Stimulated activated CD4-positive, alpha-beta T cell treated with anti-CD3 and anti-CD28 coated beads, Interleukin-12 subunit alpha, Interleukin-12 subunit beta, amount 100 ng/mL, for 48 hours (primary cell): ENCODE measurements at regions not wholly inside any gene's neighbourhood (a gene's known extent, or its start where the extent isn't known, plus 50 kb on each side); places are given as distances from the start of the nearest gene placed in this dataset.
"Not testable (repeated sequence)": the region's sequence is repeated elsewhere in the genome, so short reads cannot be mapped to it uniquely, and the experiment has no call there.

ENCODE experiments used
- DNase-seq, 3 donors: peaks; one replicate each; pipeline ENCODE4 v3.0.0-alpha.2; 2020; ENCODE audit warnings: low read depth in 2 of 3, low spot score in 1 of 3

DNA sequence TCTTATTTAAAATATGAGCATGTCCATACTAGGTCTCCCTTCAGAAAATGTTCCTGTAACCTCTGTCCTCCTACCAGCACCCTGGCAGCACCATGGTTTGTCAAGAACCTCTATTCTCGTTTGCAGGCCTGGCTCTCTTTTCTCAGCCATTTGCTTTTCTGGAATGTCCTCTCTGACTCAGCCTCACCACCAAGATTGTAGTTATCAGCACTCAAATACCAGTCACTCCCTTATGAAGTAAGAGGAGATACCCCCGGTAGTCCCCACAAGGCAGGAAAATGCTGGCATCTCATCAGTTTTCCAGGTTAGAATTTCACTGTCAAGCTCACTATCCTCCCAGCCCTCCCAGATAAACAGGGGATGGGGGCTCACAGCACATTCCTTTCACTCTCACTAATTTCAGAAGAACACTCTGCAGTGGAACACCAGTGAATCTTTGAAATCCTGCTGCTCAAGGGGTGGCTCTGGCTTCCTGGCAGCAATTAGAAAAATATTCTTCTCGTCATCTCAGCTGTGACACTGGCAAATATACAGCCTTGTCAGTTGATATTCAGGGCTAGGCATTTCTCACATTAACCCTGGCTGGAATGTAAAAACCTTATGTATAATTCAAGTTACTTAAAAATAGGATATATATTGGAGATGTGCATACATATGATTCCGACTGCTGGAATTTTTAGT lies 129.2 kb downstream of the TBX18 start:
- no peak for DNase-seq

DNA sequence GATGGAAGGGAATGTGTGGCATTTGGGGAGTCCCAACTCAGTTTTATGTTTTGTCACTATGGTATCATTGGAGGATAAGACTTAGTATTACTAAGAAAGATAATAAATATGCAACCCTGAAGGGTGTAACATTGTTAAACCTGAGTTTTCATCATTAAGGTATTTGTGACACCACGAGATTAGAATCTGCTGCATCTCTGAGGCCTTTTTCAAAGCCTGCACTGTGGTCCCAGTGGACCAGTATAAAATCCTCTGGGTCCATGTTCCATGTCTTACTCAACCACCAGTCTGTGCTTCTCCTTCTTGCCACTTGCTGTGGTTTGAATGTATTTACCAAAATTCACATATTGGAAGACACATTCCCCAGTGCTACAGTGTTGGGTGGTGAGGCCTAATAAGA lies 130.6 kb downstream of the TBX18 start:
- DNase-seq, result no peak

DNA sequence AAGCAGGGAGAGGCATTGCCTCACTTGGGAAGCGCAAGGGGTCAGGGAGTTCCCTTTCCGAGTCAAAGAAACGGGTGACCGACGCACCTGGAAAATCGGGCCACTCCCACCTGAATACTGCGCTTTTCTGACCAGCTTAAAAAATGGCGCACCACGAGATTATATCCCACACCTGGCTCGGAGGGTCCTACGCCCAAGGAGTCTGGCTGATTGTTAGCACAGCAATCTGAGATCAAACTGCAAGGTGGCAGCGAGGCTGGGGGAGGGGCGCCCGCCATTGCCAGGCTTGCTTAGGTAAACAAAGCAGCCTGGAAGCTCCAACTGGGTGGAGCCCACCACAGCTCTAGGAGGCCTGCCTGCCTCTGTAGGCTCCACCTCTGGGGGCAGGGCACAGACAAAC lies 137.9 kb downstream of the TBX18 start:
- DNase-seq, result not testable (repeated sequence)

DNA sequence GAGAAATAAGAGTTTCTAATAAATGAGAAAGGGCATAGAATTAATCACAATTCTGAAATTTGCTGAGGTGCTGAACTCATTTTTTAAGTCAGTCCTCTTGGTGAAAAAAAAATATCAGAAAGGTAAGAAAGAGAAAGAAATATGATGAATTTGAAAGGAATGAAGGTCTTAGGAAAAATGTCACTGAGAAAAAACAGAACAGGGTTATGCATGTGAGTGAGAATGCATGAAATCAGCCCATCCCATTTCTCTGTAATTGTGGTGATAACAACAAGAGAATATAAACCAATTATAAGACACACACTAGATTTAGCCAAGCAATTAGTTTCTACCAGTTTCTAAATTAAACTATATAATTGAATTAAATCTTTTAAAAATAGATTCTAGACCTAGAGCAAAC lies 138.9 kb downstream of the TBX18 start:
- no peak for DNase-seq

DNA sequence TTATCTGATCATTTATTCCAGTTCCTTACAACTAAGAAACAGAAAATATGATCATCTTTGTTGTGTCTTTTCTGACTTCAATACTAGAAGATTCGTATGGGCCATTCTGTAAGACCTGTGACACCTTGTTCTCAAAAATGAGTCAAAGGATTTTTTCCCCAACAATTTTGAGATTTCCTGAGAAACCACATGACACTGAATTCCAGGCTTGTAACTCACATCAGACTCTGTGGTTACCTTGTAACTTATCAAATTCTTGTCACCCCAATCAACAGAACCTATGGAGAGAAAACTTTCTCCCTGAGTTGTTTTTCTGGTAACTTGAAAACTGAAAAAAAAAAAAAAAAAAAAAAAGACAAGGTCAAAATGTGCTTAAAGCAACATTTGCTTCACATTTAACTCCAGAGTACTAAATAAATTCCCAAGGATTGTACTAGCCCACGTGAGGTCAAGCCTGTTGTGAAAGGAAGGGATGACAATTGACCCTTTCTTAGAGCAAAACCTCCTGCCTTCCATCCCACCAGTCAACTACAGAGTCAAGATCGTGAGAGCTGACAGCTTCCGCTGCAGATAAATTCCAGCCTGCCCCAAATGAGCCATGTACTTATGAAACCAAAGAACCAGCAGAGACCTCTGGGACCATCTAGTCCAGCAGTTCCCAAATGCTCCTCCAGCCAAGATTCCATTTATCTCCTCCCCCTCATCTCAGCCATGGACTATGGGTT lies 140.3 kb downstream of the TBX18 start:
- DNase-seq, result no peak

DNA sequence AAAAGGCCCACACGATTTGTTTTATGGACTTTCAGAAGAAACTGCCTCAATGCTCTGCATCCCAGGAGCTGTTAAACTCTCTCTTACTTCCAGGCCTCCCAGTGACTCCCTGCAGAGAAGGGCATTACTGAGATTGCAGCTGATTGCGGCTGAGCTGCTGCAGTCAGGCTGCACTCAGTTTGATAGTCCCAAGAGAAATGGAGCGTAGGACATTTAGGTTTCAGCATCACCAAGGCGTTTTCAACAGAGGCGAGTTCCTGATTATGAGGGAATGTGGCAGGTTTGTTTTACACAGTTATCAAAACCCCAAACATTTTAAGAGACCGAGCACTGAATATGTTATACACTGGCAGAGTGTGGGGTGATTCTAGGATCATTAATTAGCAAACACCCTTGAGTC lies 145.6 kb downstream of the TBX18 start:
- DNase-seq, result no peak

DNA sequence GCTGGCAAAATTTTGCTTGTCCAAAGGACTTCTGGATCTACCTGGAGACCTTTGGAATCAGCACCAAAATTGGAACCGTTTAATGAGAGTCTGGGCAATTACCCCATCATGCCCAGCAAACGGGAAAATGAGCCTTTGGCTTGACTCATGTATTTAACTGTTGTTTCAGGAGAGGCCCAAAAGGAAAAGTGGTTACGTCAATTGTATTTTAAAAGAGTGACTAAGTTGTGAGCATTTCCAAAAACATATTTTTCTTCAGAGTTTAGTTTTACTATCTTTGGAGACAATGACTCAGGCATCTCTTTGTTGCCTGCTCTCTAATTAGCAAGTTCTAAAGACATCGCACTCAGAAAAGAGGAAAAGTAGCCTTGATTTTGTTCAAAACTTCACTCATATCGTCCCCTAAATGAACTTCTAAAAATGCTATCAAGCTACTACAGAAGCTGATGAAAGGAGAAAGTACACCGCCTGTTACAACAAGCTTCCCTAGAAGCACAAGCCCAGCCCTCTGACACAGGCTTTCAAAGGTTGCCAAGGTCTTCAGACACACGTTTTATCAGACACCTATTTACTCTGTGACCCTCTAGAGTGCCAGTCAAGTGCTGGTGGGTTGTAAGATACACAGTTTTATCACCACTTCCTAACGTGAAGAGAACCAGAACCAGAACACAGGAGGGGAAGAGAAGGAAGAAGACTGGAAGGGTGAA lies 146.2 kb downstream of the TBX18 start:
- no peak for DNase-seq

DNA sequence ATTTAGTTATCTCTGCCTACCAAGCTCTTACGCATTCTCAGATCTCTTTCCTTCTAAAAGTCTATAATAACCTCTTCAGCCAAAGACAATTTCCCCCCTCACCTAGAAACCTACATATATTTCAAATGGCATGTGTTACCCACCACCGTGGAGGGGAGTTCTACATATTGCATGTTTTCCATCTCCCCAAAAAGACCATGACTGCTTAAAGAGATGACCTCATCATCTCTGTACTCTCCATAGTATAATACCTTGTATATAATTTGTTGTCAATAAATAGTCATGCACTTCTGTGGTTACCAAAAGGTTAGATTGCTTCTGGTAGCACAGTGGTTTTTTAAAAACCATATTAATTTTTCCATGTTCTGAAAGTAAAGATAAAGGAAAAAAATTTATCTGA lies 148.4 kb downstream of the TBX18 start:
- DNase-seq, result no peak

DNA sequence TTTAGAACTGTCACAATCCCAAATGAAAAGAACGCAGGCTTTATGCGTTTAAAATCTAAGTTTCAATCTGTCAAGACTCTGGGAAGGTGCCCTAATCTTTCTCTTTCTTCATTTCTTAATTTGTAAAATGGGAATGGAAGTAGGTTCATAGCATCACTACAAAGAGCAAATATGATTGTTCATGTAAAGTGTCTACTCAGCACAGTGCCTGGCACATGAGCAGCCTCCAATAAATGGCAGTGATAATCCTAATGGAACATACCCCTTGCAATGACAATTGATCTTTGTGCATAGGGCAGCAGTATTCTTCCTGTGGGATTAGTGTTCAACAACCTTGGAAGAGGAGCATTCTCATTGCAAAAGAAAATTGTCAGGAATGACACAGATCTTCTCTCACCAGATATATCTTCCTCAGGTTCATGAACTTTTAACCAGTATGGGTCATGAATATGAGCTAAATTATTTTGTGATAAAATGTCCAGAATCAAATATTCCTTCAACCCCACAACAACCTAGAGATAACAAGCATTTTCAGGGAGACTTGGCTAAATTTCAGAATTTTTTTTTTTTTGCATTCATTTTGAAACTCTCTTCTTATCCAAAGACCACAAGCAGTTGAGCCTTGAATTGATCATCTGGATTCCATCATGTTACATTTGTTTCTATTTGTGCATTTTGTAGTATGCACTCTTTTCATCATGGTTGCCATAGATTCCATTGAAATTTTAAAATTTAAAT lies 149.1 kb downstream of the TBX18 start:
- no peak for DNase-seq

DNA sequence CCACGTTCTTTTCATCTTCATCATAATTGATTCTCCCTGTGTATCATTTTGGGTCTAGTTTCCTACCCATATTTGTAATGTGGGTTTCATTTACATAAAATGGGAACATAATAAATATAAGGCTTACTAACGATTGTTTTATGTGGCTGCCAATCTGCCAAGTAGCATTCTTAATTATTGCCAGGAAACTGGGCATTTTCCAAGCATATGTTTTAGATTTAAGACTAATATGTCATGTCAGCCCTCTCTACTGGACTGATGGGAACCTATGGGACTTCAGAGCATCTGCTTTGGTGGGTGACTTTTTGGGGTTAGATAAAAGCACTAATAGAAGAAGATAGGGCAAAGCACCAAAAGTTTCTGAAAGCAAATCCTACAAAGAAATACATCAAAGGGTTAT lies 157.5 kb downstream of the TBX18 start:
- no peak for DNase-seq

DNA sequence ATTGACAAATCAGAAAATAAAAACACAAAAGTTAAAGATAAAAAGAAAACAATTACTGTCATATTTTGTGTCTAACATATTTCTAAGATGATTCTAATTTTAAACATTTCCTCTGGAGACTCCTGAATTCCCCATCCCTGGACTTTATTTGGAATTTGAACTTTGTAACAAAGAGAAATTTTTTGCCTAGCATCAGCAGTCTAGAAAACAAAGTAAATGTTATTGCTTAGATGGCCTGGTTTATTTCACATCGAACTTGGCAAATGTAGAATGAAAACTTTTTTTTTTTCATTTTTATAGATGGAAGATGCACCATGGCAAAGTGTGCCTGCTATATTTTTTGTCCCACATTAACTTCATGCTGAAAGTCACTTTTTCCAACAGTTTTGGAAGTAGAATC lies 159.1 kb downstream of the TBX18 start:
- DNase-seq, result no peak

DNA sequence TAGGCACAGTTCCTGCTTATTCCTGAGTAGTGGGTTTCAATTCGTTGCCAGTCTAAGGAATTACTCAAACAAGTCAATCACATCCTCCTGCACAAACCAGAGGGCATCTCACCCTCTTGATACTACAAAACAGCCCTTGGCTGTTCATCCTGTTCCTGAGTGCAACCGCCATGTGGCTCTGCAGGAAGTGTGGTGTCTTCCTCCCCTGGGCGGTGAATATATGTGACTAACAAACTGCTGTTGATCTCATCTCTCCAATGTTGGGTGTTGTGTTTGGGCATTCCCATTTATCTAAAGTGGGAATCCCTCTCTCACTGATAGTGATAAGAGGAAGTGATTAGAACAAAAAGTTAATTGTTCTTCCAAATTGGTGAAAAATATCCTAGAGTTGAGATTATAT lies 163.0 kb downstream of the TBX18 start:
- DNase-seq, result no peak

DNA sequence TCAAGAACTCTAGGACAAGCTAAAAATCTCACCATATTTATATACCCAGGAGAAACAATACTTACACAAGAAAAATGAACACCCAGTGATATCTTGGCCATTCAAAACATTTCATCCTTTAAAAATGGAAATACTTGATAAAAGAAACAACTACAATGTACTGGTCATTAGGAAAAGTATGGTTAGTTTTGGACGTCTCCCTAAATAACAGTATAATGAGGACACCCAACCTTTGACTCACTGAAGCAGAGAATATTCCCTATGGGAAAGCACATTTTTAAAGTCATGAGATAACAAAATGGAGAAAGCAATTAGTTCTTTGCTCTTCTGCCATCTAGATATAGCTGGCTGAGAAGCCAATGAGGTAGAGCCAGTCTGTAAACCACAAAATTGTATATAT lies 164.4 kb downstream of the TBX18 start:
- DNase-seq, result no peak

DNA sequence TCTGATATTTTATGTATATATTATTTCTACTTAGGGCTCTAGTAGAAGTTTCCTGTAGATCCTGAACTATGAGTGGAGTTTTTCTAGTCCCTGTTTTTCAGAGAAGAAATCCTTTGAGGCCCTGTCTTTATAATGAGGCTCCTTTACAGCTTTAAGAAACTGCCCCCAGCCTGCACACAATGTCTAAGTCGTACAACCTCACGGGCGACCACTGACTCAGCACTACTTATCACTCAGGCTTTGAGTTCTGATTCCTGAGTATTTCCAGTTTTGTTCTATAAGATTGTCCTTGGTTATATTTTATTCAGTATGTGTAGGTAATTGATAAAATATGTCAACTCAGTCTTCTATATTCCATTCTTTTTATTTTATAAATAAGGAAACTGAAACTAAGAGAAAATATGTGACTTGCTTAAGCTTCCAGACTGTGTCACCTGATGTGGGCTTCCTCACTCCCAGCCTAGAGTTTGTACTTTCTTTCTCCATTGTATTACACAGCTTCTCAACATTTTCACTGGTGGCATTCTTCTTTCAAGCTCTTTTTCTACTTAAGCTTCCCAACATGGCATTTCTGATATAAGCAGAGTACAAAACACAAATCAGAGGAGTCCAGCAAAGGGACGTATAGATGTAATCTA lies 167.0 kb downstream of the TBX18 start:
- no peak for DNase-seq

DNA sequence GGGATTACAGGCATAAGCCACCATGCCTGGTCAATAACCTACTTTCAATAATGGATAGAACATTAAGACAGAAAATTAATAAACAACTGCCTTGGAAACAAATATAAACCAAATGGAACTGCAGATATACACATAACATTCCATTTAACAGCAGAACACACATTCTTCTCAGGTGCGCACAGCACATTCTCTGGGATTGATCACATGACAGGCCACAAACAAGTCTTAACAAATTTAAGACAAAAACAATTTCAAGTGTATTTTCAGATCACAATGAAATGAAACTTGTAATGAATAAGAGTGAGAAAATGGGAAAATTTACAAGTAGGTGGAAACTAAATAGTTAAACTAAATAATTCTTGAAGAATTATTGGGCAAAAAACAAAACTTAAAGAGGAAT lies 167.9 kb downstream of the TBX18 start:
- DNase-seq, result no peak

DNA sequence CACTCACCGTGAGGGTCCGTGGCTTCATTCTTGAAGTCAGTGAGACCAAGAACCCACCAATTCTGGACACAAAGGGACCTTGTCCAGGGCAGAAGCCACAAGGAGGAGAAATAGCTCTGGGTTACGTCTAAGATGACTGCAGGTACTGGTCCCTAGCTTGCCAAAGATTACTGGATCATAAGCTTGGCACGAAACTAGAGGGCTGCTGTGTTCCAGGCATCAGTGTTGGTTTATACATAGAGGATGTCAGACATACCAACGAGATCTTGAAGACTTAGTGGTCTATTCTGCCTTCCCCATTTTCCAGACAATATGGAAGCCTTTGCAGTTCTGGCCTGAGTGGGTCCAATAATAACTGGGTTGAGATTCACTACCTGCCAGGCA lies 175.7 kb downstream of the TBX18 start:
- DNase-seq, result no peak

DNA sequence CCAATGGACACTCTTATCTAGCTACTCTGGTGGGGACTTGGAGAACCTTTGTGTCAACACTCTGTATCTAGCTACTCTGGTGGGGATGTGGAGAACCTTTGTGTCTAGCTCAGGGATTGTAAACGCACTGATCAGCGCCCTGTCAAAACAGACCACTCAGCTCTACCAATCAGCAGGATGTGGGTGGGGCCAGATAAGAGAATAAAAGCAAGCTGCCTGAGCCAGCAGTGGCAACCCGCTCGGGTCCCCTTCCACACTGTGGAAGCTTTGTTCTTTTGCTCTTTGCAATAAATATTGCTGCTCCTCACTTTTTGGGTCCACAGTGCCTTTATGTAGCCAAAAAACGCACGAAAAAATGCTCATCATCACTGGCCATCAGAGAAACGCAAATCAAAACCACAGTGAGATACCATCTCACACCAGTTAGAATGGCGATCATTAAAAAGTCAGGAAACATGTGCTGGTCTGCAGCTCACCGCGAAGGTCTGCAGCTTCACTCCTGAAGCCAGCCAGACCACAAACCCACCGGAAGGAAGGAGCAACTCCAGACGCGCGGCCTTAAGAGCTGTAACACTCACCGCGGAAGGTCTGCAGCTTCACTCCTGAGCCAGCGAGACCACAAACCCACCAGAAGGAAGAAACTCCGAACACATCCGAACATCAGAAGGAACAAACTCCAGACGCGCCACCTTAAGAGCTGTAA lies 176.3 kb downstream of the TBX18 start:
- DNase-seq, result not testable (repeated sequence)

DNA sequence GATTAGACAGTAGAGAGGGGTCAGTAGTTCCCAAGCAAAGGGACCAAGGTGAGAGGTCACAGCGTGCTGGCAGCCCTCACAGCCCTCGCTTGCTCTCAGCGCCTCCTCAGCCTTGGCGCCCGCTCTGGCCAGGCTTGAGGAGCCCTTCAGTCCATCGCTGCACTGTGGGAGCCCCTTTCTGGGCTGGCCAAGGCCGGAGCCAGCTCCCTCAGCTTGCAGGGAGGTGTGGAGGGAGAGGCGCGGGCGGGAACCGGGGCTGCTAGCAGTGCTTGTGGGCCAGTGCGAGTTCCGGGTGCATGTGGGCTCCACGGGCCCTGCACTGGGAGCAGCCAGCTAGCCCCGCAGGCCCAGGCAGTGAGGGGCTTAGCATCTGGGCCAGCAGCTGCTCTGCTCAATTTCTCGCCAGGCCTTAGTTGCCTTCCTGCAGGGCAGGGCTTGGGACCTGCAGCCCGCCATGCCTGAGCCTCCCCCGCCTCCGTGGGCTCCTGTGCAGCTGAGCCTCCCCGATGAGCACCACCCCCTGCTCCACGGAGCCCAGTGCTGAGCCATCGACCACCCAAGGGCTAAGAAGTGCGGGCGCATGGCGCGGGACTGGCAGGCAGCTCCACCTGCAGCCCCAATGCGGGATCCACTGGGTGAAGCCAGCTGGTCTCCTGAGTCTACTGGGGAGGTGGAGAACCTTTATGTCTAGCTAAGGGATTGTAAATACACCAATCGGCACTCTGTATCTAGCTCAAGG lies 177.0 kb downstream of the TBX18 start:
- DNase-seq, result not testable (repeated sequence)

DNA sequence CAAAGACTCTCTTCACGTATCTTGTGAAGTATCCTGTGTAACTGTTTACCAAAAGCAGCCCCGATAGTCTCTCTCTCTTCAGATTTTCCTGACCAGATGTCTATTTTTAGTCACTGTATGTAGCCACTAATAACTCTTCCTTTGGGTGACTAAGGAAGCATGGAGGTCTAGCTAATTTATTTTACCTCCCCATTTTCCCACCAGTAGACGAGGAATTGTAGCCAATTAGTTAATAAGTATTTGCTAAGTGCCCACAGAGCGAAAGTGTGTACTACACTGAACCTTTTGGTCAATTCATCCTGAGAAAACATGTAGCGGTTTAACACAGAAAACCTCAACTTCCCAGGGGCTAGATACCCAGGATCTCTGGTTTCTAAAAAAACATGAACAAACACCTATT lies 180.6 kb downstream of the TBX18 start:
- no peak for DNase-seq

DNA sequence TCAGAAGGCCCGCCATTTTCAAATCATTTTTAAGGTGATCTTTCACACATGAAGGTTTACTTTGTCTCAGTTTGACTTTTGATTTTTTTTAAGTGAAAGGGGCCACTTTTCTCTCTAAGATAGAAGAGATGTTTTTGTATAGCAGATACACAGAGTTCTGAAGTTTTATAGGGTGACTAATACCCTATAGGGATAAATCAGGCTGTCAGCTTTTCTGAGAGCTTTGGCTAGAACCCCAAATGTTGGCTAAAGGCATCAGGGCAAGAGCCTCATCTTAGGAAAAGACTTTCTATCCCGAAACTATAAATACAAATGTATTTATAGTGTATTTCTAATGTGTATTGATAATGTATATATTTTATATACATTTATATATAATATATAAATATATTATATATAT lies 181.4 kb downstream of the TBX18 start:
- DNase-seq, result no peak
